ENCODE measurements at regions not wholly inside any gene's neighbourhood (a gene's known extent, or its start where the extent isn't known, plus 50 kb on each side); places are given as distances from the start of the nearest gene placed in this dataset.

- Histone ChIP-seq H4K20me1 (ENCODE audit: insufficient read depth, low read length) (no peaks in the 10 kb centered on the region), H3K36me3 (ENCODE audit: insufficient read depth, low read length) (no peaks in the 10 kb centered on the region), H2AFZ (ENCODE audit: low read length) (no peak overlapping the region), H3K4me1 (ENCODE audit: insufficient read depth, low read length, severe bottlenecking) (no peaks in the 10 kb centered on the region), H3K27ac (ENCODE audit: low read depth, low read length, poor library complexity, severe bottlenecking) (no peak overlapping the region), H3K9ac (ENCODE audit: low read length) (no peak overlapping the region), H3K79me2 (ENCODE audit: insufficient read depth, low read length) (no peaks in the 10 kb centered on the region), H3K4me3 (ENCODE audit: low read depth, low read length, poor library complexity, severe bottlenecking) (no peak overlapping the region), H3K27me3 (ENCODE audit: insufficient read depth, low read length) (no peaks in the 10 kb centered on the region), H3K9me3 (ENCODE audit: low read length) (no peaks in the 10 kb centered on the region), H3F3A (ENCODE audit: insufficient read depth, low read length) (no peaks in the 10 kb centered on the region), H3K4me2 (ENCODE audit: low read length) (no peak overlapping the region), H3K9me2 (ENCODE audit: low read depth, low read length) (no peaks in the 10 kb centered on the region)
- TF ChIP-seq EZH2 (IDR thresholded peaks at IDR 0.05; ENCODE audit: borderline replicate concordance, low read length): no peak
- TF ChIP-seq CTCF (IDR thresholded peaks at IDR 0.05; ENCODE audit: low read length): no peak
Measured at GRCh38 chr4:35966566-35966965, 277.7 kb downstream of the ARAP2 start.

GRCh38 chr4:35970366-35970960, 273.9 kb downstream of the ARAP2 start:
- no peak for TF ChIP-seq CTCF (IDR thresholded peaks at IDR 0.05; ENCODE audit: low read length)
- no peak for TF ChIP-seq EZH2 (IDR thresholded peaks at IDR 0.05; ENCODE audit: borderline replicate concordance, low read length)
- Histone ChIP-seq H2AFZ (ENCODE audit: low read length) (no peak overlapping the region), H4K20me1 (ENCODE audit: insufficient read depth, low read length) (no peaks in the 10 kb centered on the region), H3K27ac (ENCODE audit: low read depth, low read length, poor library complexity, severe bottlenecking) (no peak overlapping the region), H3K4me2 (ENCODE audit: low read length) (no peak overlapping the region), H3F3A (ENCODE audit: insufficient read depth, low read length) (no peaks in the 10 kb centered on the region), H3K9me2 (ENCODE audit: low read depth, low read length) (no peaks in the 10 kb centered on the region), H3K4me1 (ENCODE audit: insufficient read depth, low read length, severe bottlenecking) (no peaks in the 10 kb centered on the region), H3K27me3 (ENCODE audit: insufficient read depth, low read length) (no peaks in the 10 kb centered on the region), H3K9me3 (ENCODE audit: low read length) (no peaks in the 10 kb centered on the region), H3K79me2 (ENCODE audit: insufficient read depth, low read length) (no peaks in the 10 kb centered on the region), H3K4me3 (ENCODE audit: low read depth, low read length, poor library complexity, severe bottlenecking) (no peak overlapping the region), H3K36me3 (ENCODE audit: insufficient read depth, low read length) (no peaks in the 10 kb centered on the region), H3K9ac (ENCODE audit: low read length) (no peak overlapping the region)

DNA sequence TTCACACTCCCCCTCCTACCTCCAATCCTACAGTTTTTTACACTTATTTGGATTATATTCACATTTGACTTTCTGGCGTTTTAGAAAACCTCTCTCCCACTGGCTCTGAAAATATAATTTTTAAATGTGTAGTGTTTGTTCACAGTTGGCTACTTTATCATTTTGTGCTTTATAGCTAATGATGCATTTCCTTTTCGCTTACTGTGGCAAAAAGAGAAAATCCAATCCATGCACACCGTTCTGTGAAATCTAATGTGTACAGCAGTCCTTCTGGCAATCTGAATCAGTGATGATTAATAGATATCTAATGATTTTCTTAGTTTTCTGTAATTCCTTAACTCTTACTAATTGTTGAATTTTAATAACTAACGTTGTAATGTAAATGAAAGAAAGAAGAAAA, 271.5 kb downstream of the ARAP2 start:
- no peaks in the 10 kb centered on the region for H3F3A ChIP-seq (ENCODE audit: insufficient read depth, low read length)
- H3K36me3 ChIP-seq (ENCODE audit: insufficient read depth, low read length): no peaks in the 10 kb centered on the region
- H3K9me3 ChIP-seq (ENCODE audit: low read length): no peaks in the 10 kb centered on the region
- no peak overlapping the region for H2AFZ ChIP-seq (ENCODE audit: low read length)
- H3K4me3 ChIP-seq (ENCODE audit: low read depth, low read length, poor library complexity, severe bottlenecking): no peak overlapping the region
- H3K27ac ChIP-seq (ENCODE audit: low read depth, low read length, poor library complexity, severe bottlenecking): no peak overlapping the region
- no peaks in the 10 kb centered on the region for H4K20me1 ChIP-seq (ENCODE audit: insufficient read depth, low read length)
- no peaks in the 10 kb centered on the region for H3K79me2 ChIP-seq (ENCODE audit: insufficient read depth, low read length)
- TF ChIP-seq EZH2 (IDR thresholded peaks at IDR 0.05; ENCODE audit: borderline replicate concordance, low read length) (no peak), CTCF (IDR thresholded peaks at IDR 0.05; ENCODE audit: low read length) (no peak)
- no peak overlapping the region for H3K9ac ChIP-seq (ENCODE audit: low read length)
- H3K9me2 ChIP-seq (ENCODE audit: low read depth, low read length): no peaks in the 10 kb centered on the region
- no peak overlapping the region for H3K4me2 ChIP-seq (ENCODE audit: low read length)
- no peaks in the 10 kb centered on the region for H3K27me3 ChIP-seq (ENCODE audit: insufficient read depth, low read length)
- no peaks in the 10 kb centered on the region for H3K4me1 ChIP-seq (ENCODE audit: insufficient read depth, low read length, severe bottlenecking)

Measured in OCI-LY1 (cell line).